Nephron progenitor cell (in vitro differentiated cells): ENCODE measurements at regions not wholly inside any gene's neighbourhood (a gene's known extent, or its start where the extent isn't known, plus 50 kb on each side); places are given as distances from the start of the nearest gene placed in this dataset.

Experiments
- DNase-seq: peaks from one replicate; pipeline ENCODE4 v3.0.0; 2021
- H3K27ac Mint-ChIP-seq: 2 replicates; pipeline ENCODE4 v1.8.0; 2021; ENCODE audit warnings: mild to moderate bottlenecking, moderate library complexity, mixed read lengths
- H3K27me3 Mint-ChIP-seq: 2 replicates; pipeline ENCODE4 v1.8.0; 2021; ENCODE audit warnings: mild to moderate bottlenecking, low read depth, mixed read lengths; ENCODE audit not compliant: poor library complexity
- H3K36me3 Mint-ChIP-seq: 2 replicates; pipeline ENCODE4 v1.8.0; 2021; ENCODE audit warnings: low read depth, mixed read lengths
- H3K4me1 Mint-ChIP-seq: 2 replicates; pipeline ENCODE4 v1.8.0; 2021; ENCODE audit warnings: mixed read lengths
- H3K4me3 Mint-ChIP-seq: 2 replicates; pipeline ENCODE4 v1.8.0; 2021; ENCODE audit warnings: mild to moderate bottlenecking, moderate library complexity, mixed read lengths
- H3K9me3 Mint-ChIP-seq: 2 replicates; pipeline ENCODE4 v1.8.0; 2021; ENCODE audit warnings: mild to moderate bottlenecking, moderate library complexity, mixed read lengths
- CTCF ChIP-seq: fragments of 200-600 bp; sonication (generic); IDR thresholded peaks from 2 replicates; pipeline ENCODE4 v1.5.0; 2021; ENCODE audit warnings: antibody characterized with exemption

GRCh38 chr10:36692759-36693158 lies 432.6 kb upstream of the ANKRD30A start:
- H3K27ac Mint-ChIP-seq, result no peak overlapping the region
- no peak for DNase-seq
- H3K4me1 Mint-ChIP-seq, result no peaks in the 10 kb centered on the region
- H3K9me3 Mint-ChIP-seq, result peaks cover 4% of the 10 kb centered on the region
- H3K4me3 Mint-ChIP-seq, result no peak overlapping the region
- H3K27me3 Mint-ChIP-seq, result peaks cover 4% of the 10 kb centered on the region
- TF ChIP-seq CTCF, result no peak
- H3K36me3 Mint-ChIP-seq, result no peaks in the 10 kb centered on the region

GRCh38 chr10:36688717-36689116 lies 436.7 kb upstream of the ANKRD30A start:
- TF ChIP-seq CTCF, result no peak
- DNase-seq, result no peak
- Mint-ChIP-seq H3K27me3 (peaks cover 7% of the 10 kb centered on the region), H3K4me3 (no peak overlapping the region), H3K9me3 (no peaks in the 10 kb centered on the region), H3K36me3 (no peaks in the 10 kb centered on the region), H3K4me1 (peaks cover 5% of the 10 kb centered on the region), H3K27ac (no peak overlapping the region)

GRCh38 chr10:36683421-36683820 lies 442.0 kb upstream of the ANKRD30A start:
- Mint-ChIP-seq H3K4me1 (peaks cover 39% of the 10 kb centered on the region), H3K4me3 (no peak overlapping the region), H3K27me3 (peaks cover 2% of the 10 kb centered on the region), H3K27ac (no peak overlapping the region), H3K9me3 (no peaks in the 10 kb centered on the region), H3K36me3 (no peaks in the 10 kb centered on the region)
- TF ChIP-seq CTCF, result no peak
- no peak for DNase-seq

GRCh38 chr10:36681751-36682632 lies 443.4 kb upstream of the ANKRD30A start:
- Mint-ChIP-seq H3K27me3 (no peaks in the 10 kb centered on the region), H3K4me3 (no peak overlapping the region), H3K36me3 (no peaks in the 10 kb centered on the region), H3K9me3 (no peaks in the 10 kb centered on the region), H3K27ac (peak overlapping the region; percentile 64), H3K4me1 (peaks cover 44% of the 10 kb centered on the region)
- DNase-seq, result peak; percentile 36
- TF ChIP-seq CTCF, result no peak

GRCh38 chr10:36679554-36679953 lies 445.8 kb upstream of the ANKRD30A start:
- Mint-ChIP-seq H3K9me3 (no peaks in the 10 kb centered on the region), H3K27ac (no peak overlapping the region), H3K27me3 (peaks cover 3% of the 10 kb centered on the region), H3K36me3 (no peaks in the 10 kb centered on the region), H3K4me1 (peaks cover 68% of the 10 kb centered on the region), H3K4me3 (no peak overlapping the region)
- TF ChIP-seq CTCF, result no peak
- DNase-seq, result no peak

GRCh38 chr10:36677431-36677768 lies 448.0 kb upstream of the ANKRD30A start:
- H3K36me3 Mint-ChIP-seq, result no peaks in the 10 kb centered on the region
- H3K27ac Mint-ChIP-seq, result peak overlapping the region; percentile 29
- no peak overlapping the region for H3K4me3 Mint-ChIP-seq
- TF ChIP-seq CTCF, result no peak
- H3K9me3 Mint-ChIP-seq, result no peaks in the 10 kb centered on the region
- peaks cover 72% of the 10 kb centered on the region for H3K4me1 Mint-ChIP-seq
- H3K27me3 Mint-ChIP-seq, result peaks cover 3% of the 10 kb centered on the region
- DNase-seq, result no peak
